Activated T-helper 1 cell treated with anti-CD3 and anti-CD28 coated beads, Interleukin-12 subunit alpha, Interleukin-12 subunit beta, Interleukin-2, Interleukin-4 antibody, amounts not matched to agents 30 ng/mL and 10 ng/mL and 1 ng/mL, durations not matched to agents 14 hours and 24 hours and 36 hours (primary cell): ENCODE measurements at regions not wholly inside any gene's neighbourhood (a gene's known extent, or its start where the extent isn't known, plus 50 kb on each side); places are given as distances from the start of the nearest gene placed in this dataset.

ENCODE experiments used
- DNase-seq: peaks from one replicate; pipeline ENCODE4 v3.0.0; 2021; ENCODE audit warnings: low spot score
- H3K27ac Mint-ChIP-seq: one replicate; pipeline ENCODE4 v1.8.0; 2021; ENCODE audit warnings: mild to moderate bottlenecking, mixed read lengths
- H3K27me3 Mint-ChIP-seq: one replicate; pipeline ENCODE4 v1.8.0; 2022; ENCODE audit warnings: mild to moderate bottlenecking, moderate library complexity, mixed read lengths; ENCODE audit not compliant: insufficient read depth
- H3K36me3 Mint-ChIP-seq: one replicate; pipeline ENCODE4 v1.8.0; 2021; ENCODE audit warnings: low read depth, mixed read lengths
- H3K4me1 Mint-ChIP-seq: one replicate; pipeline ENCODE4 v1.8.0; 2021; ENCODE audit warnings: low read depth, mixed read lengths
- H3K4me3 Mint-ChIP-seq: one replicate; pipeline ENCODE4 v1.8.0; 2021; ENCODE audit warnings: mild to moderate bottlenecking, moderate library complexity, mixed read lengths
- H3K9me3 Mint-ChIP-seq: one replicate; pipeline ENCODE4 v1.8.0; 2021; ENCODE audit warnings: mixed read lengths
- intact Hi-C: fragments of 100-400 bp; cut with micrococcal nuclease; formaldehyde crosslinking; loops from one replicate; pipeline ENCODE4 v1.15.1; 2024

DNA sequence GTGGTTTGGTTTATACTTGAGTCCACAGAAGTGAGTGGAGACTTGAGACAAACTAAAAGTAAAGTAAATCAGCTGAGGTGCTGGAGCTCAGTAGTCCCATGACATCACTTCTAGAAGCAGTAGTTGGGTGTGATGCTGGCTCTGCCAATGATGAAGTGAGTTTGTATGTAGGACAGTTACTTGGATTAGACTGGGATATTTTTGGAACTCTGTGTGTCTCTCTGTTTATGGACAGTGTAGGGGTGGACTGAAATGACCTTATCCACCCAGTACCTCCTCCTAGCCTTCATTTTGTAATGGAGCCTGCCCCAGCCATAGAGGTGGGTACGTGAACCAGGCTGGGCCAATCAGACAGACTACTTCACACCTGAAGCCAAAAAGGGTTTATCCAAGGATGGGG is 52.2 kb downstream of the POLR1D start:
- H3K4me3 Mint-ChIP-seq = no peak overlapping the region
- H3K36me3 Mint-ChIP-seq = no peaks in the 10 kb centered on the region
- intact Hi-C loops = no loop called here
- no peaks in the 10 kb centered on the region for H3K4me1 Mint-ChIP-seq
- DNase-seq = no peak
- H3K27ac Mint-ChIP-seq = no peak overlapping the region
- H3K9me3 Mint-ChIP-seq = no peaks in the 10 kb centered on the region
- peaks cover 2% of the 10 kb centered on the region for H3K27me3 Mint-ChIP-seq

DNA sequence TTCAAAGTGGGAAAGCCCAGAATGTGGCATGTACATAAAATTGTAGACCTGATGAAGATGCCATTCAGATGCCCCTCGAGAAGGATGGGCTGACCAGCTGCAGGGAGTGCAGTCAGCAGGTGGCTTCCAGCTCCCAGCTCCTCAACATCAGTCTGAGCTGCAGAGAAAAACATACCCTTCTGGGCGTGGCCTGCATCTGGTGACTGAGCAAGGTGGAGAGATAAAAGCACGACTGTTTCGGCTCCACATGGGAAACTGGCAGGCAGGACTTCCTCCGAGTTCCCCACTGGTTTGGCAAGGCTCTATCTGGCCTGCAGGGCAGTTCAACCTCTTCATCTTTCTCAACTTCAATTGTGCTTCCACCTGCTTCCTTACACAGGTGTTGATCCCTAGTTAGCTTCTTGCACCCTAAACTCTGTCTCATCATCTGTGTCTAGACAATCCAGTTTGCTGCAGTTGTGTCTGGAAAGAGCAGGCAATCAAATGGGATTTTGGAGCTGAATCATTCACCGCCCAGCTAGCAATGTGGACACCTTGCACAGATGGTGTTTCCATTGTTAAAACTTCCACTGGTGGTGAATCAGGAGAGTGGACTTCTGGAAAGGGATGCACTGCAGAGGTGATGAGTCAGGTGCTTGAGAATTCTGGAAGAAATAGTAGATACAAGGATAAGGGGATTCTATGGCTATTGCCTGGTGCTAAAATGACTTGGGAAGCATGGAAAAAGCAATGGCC is 56.8 kb downstream of the POLR1D start:
- Mint-ChIP-seq H3K4me3 (no peak overlapping the region), H3K9me3 (no peaks in the 10 kb centered on the region), H3K27ac (no peak overlapping the region), H3K27me3 (peaks cover 14% of the 10 kb centered on the region), H3K36me3 (no peaks in the 10 kb centered on the region), H3K4me1 (no peaks in the 10 kb centered on the region)
- intact Hi-C loops = no loop called here
- DNase-seq = no peak

DNA sequence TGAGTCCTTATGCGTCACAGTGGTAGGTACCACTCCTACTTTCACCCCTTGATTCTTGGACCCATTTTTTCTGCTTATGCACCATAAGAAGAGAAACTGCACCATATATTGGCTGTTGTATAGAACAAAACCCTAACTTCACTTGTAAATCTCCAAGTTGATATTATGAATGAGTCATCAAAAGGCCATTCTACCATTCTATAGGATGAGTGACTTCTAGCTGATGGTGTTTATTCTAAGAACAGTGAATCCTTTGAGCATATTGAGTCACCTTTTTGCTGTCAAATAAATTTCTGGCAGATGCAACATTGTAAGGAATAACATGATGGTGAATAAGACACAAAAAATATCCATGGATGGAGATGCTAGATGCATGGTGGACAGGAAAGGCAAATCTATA is 57.7 kb downstream of the POLR1D start:
- no peak overlapping the region for H3K27ac Mint-ChIP-seq
- H3K9me3 Mint-ChIP-seq = no peaks in the 10 kb centered on the region
- H3K4me1 Mint-ChIP-seq = no peaks in the 10 kb centered on the region
- no peak overlapping the region for H3K4me3 Mint-ChIP-seq
- H3K27me3 Mint-ChIP-seq = peaks cover 14% of the 10 kb centered on the region
- intact Hi-C loops = no loop called here
- DNase-seq = no peak
- H3K36me3 Mint-ChIP-seq = no peaks in the 10 kb centered on the region

DNA sequence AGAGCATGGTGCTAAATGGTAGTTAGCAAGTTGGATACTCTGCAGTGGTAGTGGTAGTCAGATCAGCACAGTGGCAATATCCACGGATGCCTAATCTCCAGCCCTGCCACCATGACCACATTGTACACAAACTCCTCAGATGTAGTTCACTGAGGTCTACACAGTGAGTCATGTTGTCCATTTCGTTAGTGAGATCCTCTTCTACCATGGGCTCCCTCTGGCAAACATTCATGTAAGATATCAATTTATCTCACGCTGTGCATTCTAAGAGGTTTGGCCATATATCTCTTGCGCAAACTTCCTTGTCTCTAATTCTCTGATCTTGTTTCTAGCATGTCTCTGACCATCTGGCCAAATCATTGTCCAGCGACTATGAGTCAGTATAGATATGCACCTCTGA is 58.2 kb downstream of the POLR1D start:
- peaks cover 14% of the 10 kb centered on the region for H3K27me3 Mint-ChIP-seq

DNA sequence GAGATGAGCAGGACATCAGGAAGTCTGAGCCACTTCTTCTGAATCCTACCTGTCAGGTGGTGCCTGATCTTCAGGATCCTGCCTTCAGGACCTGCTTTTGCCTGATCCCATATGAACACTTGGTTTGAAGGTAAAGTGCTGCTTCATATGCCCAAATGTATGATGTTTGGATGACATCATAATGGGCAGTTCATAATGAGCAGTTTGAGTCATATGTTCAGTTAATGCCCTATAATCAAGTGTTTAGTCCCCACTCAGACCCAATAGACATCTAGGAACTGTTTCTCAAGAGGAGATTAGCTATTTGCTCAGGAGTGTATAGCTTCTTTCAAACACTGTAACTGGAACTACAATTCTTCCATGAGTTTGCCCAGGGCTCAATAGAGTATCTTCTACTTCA is 58.8 kb downstream of the POLR1D start:
- DNase-seq = no peak
- intact Hi-C loops = no loop called here
- Mint-ChIP-seq H3K27ac (no peak overlapping the region), H3K4me3 (no peak overlapping the region), H3K9me3 (no peaks in the 10 kb centered on the region), H3K4me1 (no peaks in the 10 kb centered on the region), H3K36me3 (no peaks in the 10 kb centered on the region), H3K27me3 (peaks cover 17% of the 10 kb centered on the region)

More for the DNA sequence above, 58.2 kb downstream of the POLR1D start:
- H3K4me1 Mint-ChIP-seq = no peaks in the 10 kb centered on the region
- no peak overlapping the region for H3K27ac Mint-ChIP-seq
- intact Hi-C loops = no loop called here
- H3K9me3 Mint-ChIP-seq = no peaks in the 10 kb centered on the region
- no peak for DNase-seq
- no peaks in the 10 kb centered on the region for H3K36me3 Mint-ChIP-seq
- H3K4me3 Mint-ChIP-seq = no peak overlapping the region

DNA sequence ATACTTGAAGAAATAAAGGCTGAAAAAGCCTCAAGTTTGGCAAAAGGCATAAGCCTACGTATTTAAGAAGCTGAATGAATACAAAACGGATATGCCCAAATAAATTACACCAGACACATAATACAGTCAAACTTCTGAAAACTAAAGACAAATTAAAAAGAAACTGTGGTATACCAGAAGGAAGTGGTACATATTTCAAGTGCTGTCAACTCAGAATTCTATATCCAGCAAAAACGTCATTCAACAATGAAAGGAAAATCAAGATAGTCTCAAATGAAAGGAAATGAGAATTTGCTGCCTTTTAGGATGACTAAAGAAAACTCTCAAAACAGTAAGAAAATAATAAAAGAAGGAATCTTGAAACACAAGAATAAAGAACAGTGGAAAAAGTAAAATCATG is 69.5 kb downstream of the POLR1D start:
- Mint-ChIP-seq H3K4me3 (no peak overlapping the region), H3K36me3 (no peaks in the 10 kb centered on the region), H3K9me3 (peaks cover 24% of the 10 kb centered on the region), H3K4me1 (no peaks in the 10 kb centered on the region), H3K27me3 (peaks cover 3% of the 10 kb centered on the region), H3K27ac (no peak overlapping the region)
- no peak for DNase-seq
- intact Hi-C loops = no loop called here

DNA sequence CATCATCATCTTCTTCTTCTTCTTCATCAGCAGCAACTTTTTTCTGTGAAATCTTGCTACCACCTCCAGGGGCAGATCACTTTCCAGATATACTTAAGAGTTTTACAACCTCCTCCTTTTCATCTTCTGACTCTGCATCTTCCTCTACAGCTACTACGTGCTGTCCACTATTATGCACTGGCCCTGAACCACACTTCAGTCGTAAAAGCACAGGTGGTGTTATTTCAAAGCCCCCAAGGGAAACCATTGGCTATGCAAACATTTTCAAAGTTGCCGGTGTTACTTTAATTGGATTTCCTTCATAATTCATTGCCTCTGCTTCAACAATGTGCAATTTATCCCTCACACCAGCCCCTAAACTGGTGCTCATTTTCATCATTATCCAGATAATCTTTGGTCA is 75.0 kb downstream of the POLR1D start:
- Mint-ChIP-seq H3K4me3 (no peak overlapping the region), H3K27me3 (peaks cover 22% of the 10 kb centered on the region), H3K9me3 (peaks cover 4% of the 10 kb centered on the region), H3K4me1 (no peaks in the 10 kb centered on the region), H3K36me3 (no peaks in the 10 kb centered on the region), H3K27ac (no peak overlapping the region)
- intact Hi-C loops = no loop called here
- no peak for DNase-seq

DNA sequence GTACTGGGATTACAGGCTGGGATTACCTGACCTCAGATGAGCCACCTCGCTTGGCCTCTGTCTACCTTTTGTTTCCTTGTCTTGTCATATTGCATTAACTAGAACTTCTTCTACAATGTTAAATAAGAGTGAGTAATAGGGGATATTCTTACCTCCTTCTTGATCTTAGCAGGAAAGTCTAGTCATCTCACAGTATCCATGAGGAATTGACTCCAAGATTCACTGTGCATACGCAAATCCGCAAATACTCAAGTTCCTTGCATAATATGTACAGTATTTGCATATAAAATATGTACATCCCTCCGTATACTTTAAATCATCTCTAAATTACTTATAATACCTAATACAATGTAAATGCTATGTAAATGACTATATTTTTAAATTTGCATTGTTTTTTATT is 78.3 kb downstream of the POLR1D start:
- Mint-ChIP-seq H3K4me1 (peaks cover 9% of the 10 kb centered on the region), H3K4me3 (no peak overlapping the region)
- no peak for DNase-seq

DNA sequence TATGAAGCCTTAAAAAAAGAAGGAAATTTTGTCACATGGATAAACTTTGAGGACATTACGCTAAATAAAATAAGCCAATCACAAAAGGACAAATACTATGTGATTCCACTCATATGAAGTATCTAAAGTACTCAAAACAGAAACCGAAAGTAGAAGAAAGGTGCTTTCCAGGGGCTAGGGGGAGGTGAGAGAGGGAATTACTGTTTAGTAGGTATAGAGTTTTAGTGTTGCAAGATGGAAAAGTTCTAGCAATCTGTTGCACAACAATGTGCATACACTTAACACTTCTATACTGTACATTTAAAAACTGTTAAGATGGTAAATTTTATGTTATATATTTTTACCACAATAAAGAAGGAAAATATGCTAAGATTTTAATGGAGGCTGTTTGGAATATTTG is 83.0 kb downstream of the POLR1D start:
- Mint-ChIP-seq H3K36me3 (peaks cover 13% of the 10 kb centered on the region), H3K27ac (peak overlapping the region; percentile 12), H3K4me1 (peaks cover 13% of the 10 kb centered on the region), H3K4me3 (peak overlapping the region; percentile 50), H3K27me3 (peaks cover 27% of the 10 kb centered on the region), H3K9me3 (peaks cover 36% of the 10 kb centered on the region)
- DNase-seq = peak; percentile 22
- intact Hi-C loops = loop anchor here (5.0 kb wide), 1 partner anchor 82 kb away; the partner anchor contains the start of genes LNX2 and POLR1D

More for the DNA sequence above, 78.3 kb downstream of the POLR1D start:
- Mint-ChIP-seq H3K9me3 (peaks cover 28% of the 10 kb centered on the region), H3K36me3 (peaks cover 13% of the 10 kb centered on the region), H3K27me3 (peaks cover 25% of the 10 kb centered on the region), H3K27ac (no peak overlapping the region)
- intact Hi-C loops = loop anchor here (5.0 kb wide), 1 partner anchor 78 kb away; the partner anchor contains the start of genes LNX2 and POLR1D

DNA sequence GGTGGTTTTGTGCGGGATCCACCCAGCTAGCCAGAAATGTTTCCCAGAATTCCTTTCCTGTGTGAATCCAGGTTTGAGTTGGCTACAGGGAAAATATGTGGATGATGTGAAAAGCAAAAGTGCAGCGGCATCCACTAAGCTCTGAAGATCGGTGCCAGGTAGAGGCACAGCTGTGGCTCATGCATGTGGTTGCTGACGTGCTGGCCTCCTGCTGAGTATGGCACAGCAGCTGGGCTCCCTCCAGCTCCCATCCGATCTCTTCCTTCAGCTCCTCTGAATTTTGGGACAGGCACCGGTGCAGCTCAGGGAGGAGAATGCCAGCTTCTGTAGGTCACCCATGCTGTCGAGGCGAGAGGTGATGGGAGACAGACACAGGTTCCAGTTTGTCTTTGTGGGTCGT is 84.0 kb upstream of the GSX1 start:
- intact Hi-C loops = no loop called here
- H3K36me3 Mint-ChIP-seq = peaks cover 10% of the 10 kb centered on the region
- no peak overlapping the region for H3K4me3 Mint-ChIP-seq
- H3K4me1 Mint-ChIP-seq = peaks cover 13% of the 10 kb centered on the region
- no peak for DNase-seq
- peaks cover 20% of the 10 kb centered on the region for H3K27me3 Mint-ChIP-seq
- H3K9me3 Mint-ChIP-seq = peaks cover 25% of the 10 kb centered on the region
- no peak overlapping the region for H3K27ac Mint-ChIP-seq

DNA sequence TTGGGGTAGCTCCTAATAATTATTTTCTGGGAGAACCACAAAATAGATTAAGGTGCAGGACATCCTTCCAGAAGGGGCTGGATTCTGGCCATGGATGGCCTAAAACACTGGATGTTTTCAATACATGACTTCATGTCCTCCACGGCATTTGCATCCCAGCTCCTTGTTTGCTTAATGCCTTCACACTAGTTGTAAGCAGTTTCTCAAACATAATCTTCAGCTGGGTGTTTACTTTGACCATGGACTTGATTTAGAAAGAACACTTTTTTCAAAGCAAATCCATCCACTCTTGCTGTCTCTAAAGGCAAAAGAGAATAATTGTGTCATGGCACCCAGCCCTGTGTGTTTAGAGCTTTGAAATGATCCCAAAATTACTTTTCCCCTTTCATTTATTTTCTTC is 82.5 kb upstream of the GSX1 start:
- H3K4me1 Mint-ChIP-seq = peaks cover 6% of the 10 kb centered on the region
- H3K27me3 Mint-ChIP-seq = peaks cover 20% of the 10 kb centered on the region
- no peaks in the 10 kb centered on the region for H3K36me3 Mint-ChIP-seq
- peaks cover 13% of the 10 kb centered on the region for H3K9me3 Mint-ChIP-seq
- no peak for DNase-seq
- H3K4me3 Mint-ChIP-seq = no peak overlapping the region
- no peak overlapping the region for H3K27ac Mint-ChIP-seq
- intact Hi-C loops = no loop called here

DNA sequence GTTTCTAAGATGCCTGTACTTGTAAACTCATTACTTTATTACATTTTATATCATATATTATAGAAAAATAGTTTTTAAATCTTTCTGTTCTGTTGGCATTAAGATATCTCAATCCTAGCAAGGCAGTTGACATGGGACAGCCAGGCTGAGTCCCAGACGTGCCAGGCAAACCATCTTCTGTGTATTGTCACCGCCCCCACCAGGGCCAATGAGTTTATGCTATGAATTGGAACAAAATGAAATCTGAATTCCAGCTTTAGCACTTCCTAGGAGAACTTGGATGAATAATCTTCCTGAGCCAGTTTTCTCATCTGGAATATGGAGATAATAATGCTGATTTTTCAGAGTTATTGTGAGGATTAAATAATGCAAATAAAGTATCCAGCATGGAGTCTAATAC is 79.9 kb upstream of the GSX1 start:
- Mint-ChIP-seq H3K4me1 (no peaks in the 10 kb centered on the region), H3K27ac (no peak overlapping the region), H3K27me3 (peaks cover 18% of the 10 kb centered on the region), H3K4me3 (no peak overlapping the region), H3K36me3 (no peaks in the 10 kb centered on the region), H3K9me3 (no peaks in the 10 kb centered on the region)
- DNase-seq = no peak
- intact Hi-C loops = loop anchor here (1.0 kb wide), 1 partner anchor 179 kb away; no protein-coding TSS in a partner anchor

DNA sequence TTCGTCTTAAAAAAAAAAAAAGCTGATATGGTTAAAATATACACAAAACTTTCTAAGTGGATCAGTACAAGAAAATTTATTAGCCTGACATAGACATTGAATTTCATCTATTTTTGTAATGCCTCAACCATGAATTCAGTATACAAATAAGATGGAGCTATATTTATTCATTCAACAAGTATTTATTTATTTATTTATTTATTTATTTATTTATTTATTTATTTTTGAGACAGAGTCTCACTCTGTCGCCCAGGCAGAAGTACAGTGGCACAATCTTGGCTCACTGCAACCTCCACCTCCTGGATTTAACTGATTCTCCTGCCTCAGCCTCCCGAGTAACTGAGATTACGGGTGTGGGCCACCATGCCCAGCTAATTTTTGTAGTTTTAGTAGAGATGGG is 78.5 kb upstream of the GSX1 start:
- intact Hi-C loops = no loop called here
- H3K9me3 Mint-ChIP-seq = no peaks in the 10 kb centered on the region
- no peaks in the 10 kb centered on the region for H3K36me3 Mint-ChIP-seq
- H3K27me3 Mint-ChIP-seq = peaks cover 8% of the 10 kb centered on the region
- H3K4me3 Mint-ChIP-seq = no peak overlapping the region
- no peak for DNase-seq
- H3K4me1 Mint-ChIP-seq = no peaks in the 10 kb centered on the region
- H3K27ac Mint-ChIP-seq = no peak overlapping the region

DNA sequence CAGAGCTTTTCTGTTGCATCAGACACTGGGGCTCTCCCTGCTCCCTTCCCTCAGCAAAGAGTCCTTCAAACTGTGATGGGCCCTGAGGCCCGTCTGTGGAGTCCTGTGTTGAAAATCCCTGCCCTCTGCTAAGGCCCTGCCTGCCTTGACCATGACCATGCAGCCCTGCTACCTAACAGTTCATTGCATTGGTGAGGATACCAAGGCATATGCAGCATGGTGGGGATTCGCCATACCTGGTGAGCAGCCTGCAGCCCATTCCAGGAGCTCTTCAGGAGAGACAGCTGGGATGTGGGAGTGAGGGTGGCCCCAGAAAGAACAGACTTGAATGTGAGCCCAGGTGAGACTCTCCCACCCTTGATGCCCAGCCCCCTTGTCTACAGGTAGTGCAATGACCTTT is 70.6 kb upstream of the GSX1 start:
- no peak for DNase-seq
- no peaks in the 10 kb centered on the region for H3K4me1 Mint-ChIP-seq
- no peaks in the 10 kb centered on the region for H3K9me3 Mint-ChIP-seq
- H3K4me3 Mint-ChIP-seq = no peak overlapping the region
- H3K27me3 Mint-ChIP-seq = peaks cover 11% of the 10 kb centered on the region
- intact Hi-C loops = no loop called here
- H3K27ac Mint-ChIP-seq = no peak overlapping the region
- no peaks in the 10 kb centered on the region for H3K36me3 Mint-ChIP-seq
